Natural killer cell treated with Interleukin-12 subunit alpha and Interleukin-12 subunit beta and Interleukin-15 and Interleukin-18, amount 100 ng/mL, for 72 hours (primary cell): ENCODE measurements at regions not wholly inside any gene's neighbourhood (a gene's known extent, or its start where the extent isn't known, plus 50 kb on each side); places are given as distances from the start of the nearest gene placed in this dataset.

ENCODE experiments used
- ATAC-seq, 2 donors: fragments of 150-1000 bp; cut with Tn5 transposase in 1 of 2; sonication (Bioruptor Pico), chemical (Tn5 transposase) in 1 of 2; 2 replicates each; pipeline ENCODE4 v1.10.0; 2021
- DNase-seq: peaks from one replicate; pipeline ENCODE4 v3.0.0; 2022; ENCODE audit warnings: low spot score
- H3K27ac Mint-ChIP-seq, 2 donors: 1 replicate in 1 of 2; 2 replicates in 1 of 2; pipeline ENCODE4 v1.8.0; 2022; ENCODE audit warnings: mixed read lengths in 2 of 2, mild to moderate bottlenecking in 1 of 2, moderate library complexity in 1 of 2
- H3K27me3 Mint-ChIP-seq, 2 donors: 1 replicate in 1 of 2; 2 replicates in 1 of 2; pipeline ENCODE4 v1.8.0; 2022; ENCODE audit warnings: mixed read lengths in 2 of 2
- H3K36me3 Mint-ChIP-seq: one replicate; pipeline ENCODE4 v1.8.0; 2022; ENCODE audit warnings: mixed read lengths
- H3K4me1 Mint-ChIP-seq, 2 donors: 1 replicate in 1 of 2; 2 replicates in 1 of 2; pipeline ENCODE4 v1.8.0; 2022; ENCODE audit warnings: low read depth in 2 of 2, mixed read lengths in 2 of 2, mild to moderate bottlenecking in 1 of 2
- H3K4me3 Mint-ChIP-seq: one replicate; pipeline ENCODE4 v1.8.0; 2022; ENCODE audit warnings: mixed read lengths
- H3K9me3 Mint-ChIP-seq: 2 replicates; pipeline ENCODE4 v1.8.0; 2022; ENCODE audit warnings: mixed read lengths

- peaks cover 0 to 8% of the 10 kb centered on the region in 2 donors for H3K27me3 Mint-ChIP-seq
- H3K4me1 Mint-ChIP-seq, result peaks cover 0 to 3% of the 10 kb centered on the region in 2 donors
- H3K27ac Mint-ChIP-seq, result no peak overlapping the region
- no peaks in the 10 kb centered on the region for H3K36me3 Mint-ChIP-seq
- DNase-seq, result no peak
- no peak overlapping the region for H3K4me3 Mint-ChIP-seq
- peaks cover 14% of the 10 kb centered on the region for H3K9me3 Mint-ChIP-seq
- no peak for ATAC-seq
These were observed 276.0 kb upstream of the SALL1 start for GRCh38 chr16:51427085-51427484.

DNA sequence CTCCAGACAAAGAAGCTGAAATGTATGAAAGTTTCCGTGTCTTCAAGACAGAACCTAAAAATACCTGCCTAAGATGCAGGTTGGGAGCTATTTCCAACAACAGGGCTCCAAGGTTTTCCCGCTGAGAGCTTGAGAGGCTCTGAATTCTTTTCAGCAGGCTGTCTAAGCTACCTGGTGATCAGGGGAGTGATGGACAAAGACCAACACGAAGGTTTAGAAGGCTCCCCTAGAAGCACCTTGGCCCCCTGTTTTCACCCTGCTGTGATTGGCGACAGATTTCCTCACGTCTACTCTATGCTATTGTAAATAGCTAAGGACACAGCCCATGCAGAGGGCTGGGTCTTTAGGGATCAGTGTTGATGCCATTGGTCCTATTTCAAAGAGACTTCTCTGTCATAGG, 275.2 kb upstream of the SALL1 start:
- H3K36me3 Mint-ChIP-seq, result no peaks in the 10 kb centered on the region
- H3K4me3 Mint-ChIP-seq, result no peak overlapping the region
- H3K4me1 Mint-ChIP-seq, result no peaks in the 10 kb centered on the region
- no peaks in the 10 kb centered on the region for H3K27me3 Mint-ChIP-seq
- peaks cover 11% of the 10 kb centered on the region for H3K9me3 Mint-ChIP-seq
- H3K27ac Mint-ChIP-seq, result no peak overlapping the region
- no peak for DNase-seq
- no peak for ATAC-seq

DNA sequence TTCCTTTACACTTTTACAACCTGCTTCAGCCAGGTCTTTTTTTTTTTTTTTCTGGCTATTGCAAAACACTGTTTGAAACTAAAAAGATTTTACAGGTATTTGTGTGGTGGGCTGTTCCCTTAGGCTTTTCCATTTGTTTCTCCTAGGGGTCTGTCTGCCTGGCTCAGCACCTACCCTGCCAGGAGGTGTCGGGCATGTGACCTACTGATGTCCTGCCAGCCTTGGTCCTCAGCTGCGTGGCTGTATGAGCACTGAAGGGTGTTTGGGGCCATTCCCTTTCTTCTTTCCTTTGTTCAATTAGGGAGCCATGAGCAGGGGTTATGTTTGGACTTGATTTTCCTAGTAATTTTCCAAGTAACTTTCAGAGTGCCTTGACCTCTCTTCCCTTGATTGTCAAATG, 269.2 kb upstream of the SALL1 start:
- no peak overlapping the region for H3K4me3 Mint-ChIP-seq
- H3K9me3 Mint-ChIP-seq, result peaks cover 5% of the 10 kb centered on the region
- DNase-seq, result no peak
- no peaks in the 10 kb centered on the region for H3K27me3 Mint-ChIP-seq
- H3K4me1 Mint-ChIP-seq, result no peaks in the 10 kb centered on the region
- H3K27ac Mint-ChIP-seq, result no peak overlapping the region
- no peaks in the 10 kb centered on the region for H3K36me3 Mint-ChIP-seq
- no peak for ATAC-seq

- ATAC-seq (no peak), DNase-seq (no peak)
- Mint-ChIP-seq H3K4me3 (no peak overlapping the region), H3K27me3 (no peaks in the 10 kb centered on the region), H3K9me3 (peaks cover 5% of the 10 kb centered on the region), H3K4me1 (no peaks in the 10 kb centered on the region), H3K27ac (no peak overlapping the region), H3K36me3 (no peaks in the 10 kb centered on the region)
These were observed 268.7 kb upstream of the SALL1 start for GRCh38 chr16:51419768-51420167.

- peaks cover 5% of the 10 kb centered on the region for H3K9me3 Mint-ChIP-seq
- DNase-seq, result no peak
- no peaks in the 10 kb centered on the region for H3K36me3 Mint-ChIP-seq
- no peak for ATAC-seq
- no peaks in the 10 kb centered on the region for H3K4me1 Mint-ChIP-seq
- no peak overlapping the region for H3K4me3 Mint-ChIP-seq
- no peak overlapping the region for H3K27ac Mint-ChIP-seq
- H3K27me3 Mint-ChIP-seq, result no peaks in the 10 kb centered on the region
These were observed 267.2 kb upstream of the SALL1 start for GRCh38 chr16:51418258-51418657.

GRCh38 chr16:51416926-51417325, 265.9 kb upstream of the SALL1 start:
- Mint-ChIP-seq H3K4me1 (no peaks in the 10 kb centered on the region), H3K9me3 (peaks cover 5% of the 10 kb centered on the region), H3K27ac (no peak overlapping the region), H3K36me3 (no peaks in the 10 kb centered on the region), H3K4me3 (no peak overlapping the region), H3K27me3 (no peaks in the 10 kb centered on the region)
- ATAC-seq (no peak), DNase-seq (no peak)

DNA sequence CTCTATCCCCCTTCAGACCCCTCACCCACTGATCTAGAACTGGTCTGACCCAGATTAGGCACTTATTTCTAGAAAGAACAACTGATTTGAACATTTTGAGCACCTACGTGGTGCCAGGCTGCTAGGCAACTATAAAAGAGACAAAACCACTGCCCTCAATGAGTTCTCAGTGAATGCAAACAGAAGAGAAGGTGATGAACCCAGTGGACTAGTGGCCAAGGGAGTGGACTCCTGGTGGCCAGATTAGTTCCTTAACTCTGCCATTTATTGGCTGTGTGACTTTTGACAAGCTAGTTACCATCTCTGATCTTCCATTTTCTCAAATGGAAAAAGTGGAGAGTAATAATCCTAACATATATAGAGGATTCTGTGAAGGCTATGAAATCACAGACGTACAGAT, 259.1 kb upstream of the SALL1 start:
- Mint-ChIP-seq H3K27me3 (no peaks in the 10 kb centered on the region), H3K27ac (no peak overlapping the region), H3K4me3 (no peak overlapping the region), H3K9me3 (no peaks in the 10 kb centered on the region), H3K36me3 (no peaks in the 10 kb centered on the region), H3K4me1 (no peaks in the 10 kb centered on the region)
- DNase-seq, result no peak
- no peak for ATAC-seq

GRCh38 chr16:51409001-51409675, 258.1 kb upstream of the SALL1 start:
- H3K4me1 Mint-ChIP-seq, result no peaks in the 10 kb centered on the region
- ATAC-seq (no peak), DNase-seq (no peak)
- no peak overlapping the region for H3K27ac Mint-ChIP-seq
- no peaks in the 10 kb centered on the region for H3K9me3 Mint-ChIP-seq
- no peak overlapping the region for H3K4me3 Mint-ChIP-seq
- H3K36me3 Mint-ChIP-seq, result no peaks in the 10 kb centered on the region
- H3K27me3 Mint-ChIP-seq, result no peaks in the 10 kb centered on the region

DNA sequence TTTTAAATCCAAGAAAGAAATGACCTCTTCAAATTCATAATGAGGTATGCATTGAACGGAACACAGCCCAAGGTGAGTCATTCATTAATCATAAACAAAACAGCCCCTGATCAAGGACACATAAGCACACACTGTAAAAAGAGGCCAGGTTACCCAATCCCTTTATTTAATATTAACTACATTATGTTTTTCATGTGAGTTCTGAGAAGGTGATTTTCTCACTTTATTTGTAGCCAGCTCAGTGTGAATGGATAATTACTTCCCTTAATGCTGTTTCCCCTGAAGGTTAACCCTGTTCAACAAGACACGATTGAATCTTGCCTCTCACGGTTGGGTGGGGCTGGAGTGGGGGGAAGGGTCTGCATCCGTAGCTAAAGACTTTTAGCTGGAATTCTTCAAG, 257.3 kb upstream of the SALL1 start:
- no peak for DNase-seq
- Mint-ChIP-seq H3K27ac (no peak overlapping the region), H3K27me3 (no peaks in the 10 kb centered on the region), H3K4me1 (no peaks in the 10 kb centered on the region), H3K4me3 (no peak overlapping the region), H3K36me3 (no peaks in the 10 kb centered on the region), H3K9me3 (peaks cover 3% of the 10 kb centered on the region)
- no peak for ATAC-seq

DNA sequence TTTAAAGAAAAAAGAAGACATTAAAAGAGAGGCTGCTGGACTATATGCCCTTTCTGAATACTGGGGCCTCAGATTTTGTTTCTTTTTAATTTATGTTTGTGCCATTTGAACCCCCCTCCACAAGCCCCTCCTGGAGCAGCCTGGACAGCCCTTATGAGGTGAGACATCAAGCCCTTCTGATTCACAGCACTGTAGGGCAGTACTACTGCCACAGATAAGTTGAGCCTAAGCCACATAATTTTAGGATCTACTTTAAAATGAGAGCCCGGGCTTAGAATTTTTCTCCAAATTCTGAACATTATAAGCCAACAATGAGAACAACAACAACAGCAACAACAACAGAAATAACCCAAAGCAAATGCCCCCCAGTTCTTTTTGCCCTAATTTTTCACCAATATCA, 256.9 kb upstream of the SALL1 start:
- Mint-ChIP-seq H3K4me1 (no peaks in the 10 kb centered on the region), H3K36me3 (no peaks in the 10 kb centered on the region), H3K9me3 (peaks cover 3% of the 10 kb centered on the region), H3K27ac (no peak overlapping the region), H3K27me3 (no peaks in the 10 kb centered on the region), H3K4me3 (no peak overlapping the region)
- DNase-seq, result no peak
- no peak for ATAC-seq

GRCh38 chr16:51407199-51407598, 256.1 kb upstream of the SALL1 start:
- H3K36me3 Mint-ChIP-seq, result no peaks in the 10 kb centered on the region
- no peak overlapping the region for H3K27ac Mint-ChIP-seq
- H3K4me1 Mint-ChIP-seq, result no peaks in the 10 kb centered on the region
- ATAC-seq (no peak), DNase-seq (no peak)
- no peaks in the 10 kb centered on the region for H3K27me3 Mint-ChIP-seq
- H3K9me3 Mint-ChIP-seq, result peaks cover 3% of the 10 kb centered on the region
- no peak overlapping the region for H3K4me3 Mint-ChIP-seq

GRCh38 chr16:51405361-51405760, 254.3 kb upstream of the SALL1 start:
- Mint-ChIP-seq H3K36me3 (no peaks in the 10 kb centered on the region), H3K4me1 (no peaks in the 10 kb centered on the region), H3K27ac (no peak overlapping the region), H3K4me3 (no peak overlapping the region), H3K27me3 (no peaks in the 10 kb centered on the region), H3K9me3 (peaks cover 6% of the 10 kb centered on the region)
- ATAC-seq, result no peak
- no peak for DNase-seq

GRCh38 chr16:51404386-51404785, 253.3 kb upstream of the SALL1 start:
- Mint-ChIP-seq H3K4me3 (no peak overlapping the region), H3K27me3 (no peaks in the 10 kb centered on the region), H3K36me3 (no peaks in the 10 kb centered on the region), H3K9me3 (peaks cover 6% of the 10 kb centered on the region), H3K4me1 (no peaks in the 10 kb centered on the region), H3K27ac (no peak overlapping the region)
- ATAC-seq, result no peak
- DNase-seq, result no peak

DNA sequence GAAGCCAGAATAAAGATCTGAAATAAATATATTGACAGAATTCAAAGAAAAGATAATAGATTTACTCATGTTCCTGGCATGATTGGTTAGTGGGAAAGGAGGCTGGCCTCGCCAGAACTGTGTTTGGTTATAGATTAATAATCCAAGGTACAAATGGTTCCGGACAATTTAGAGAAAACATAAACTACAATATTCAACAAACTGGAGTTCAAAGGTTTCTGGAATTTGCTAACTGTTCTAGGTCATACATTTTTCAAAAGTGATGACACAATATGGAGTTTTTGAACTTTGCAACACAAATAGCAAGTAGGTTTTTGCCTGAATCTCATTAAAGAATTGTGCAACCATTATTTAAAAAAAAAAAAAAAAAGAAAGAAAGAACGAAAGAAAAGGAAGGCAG, 251.7 kb upstream of the SALL1 start:
- DNase-seq (no peak), ATAC-seq (no peak)
- no peaks in the 10 kb centered on the region for H3K4me1 Mint-ChIP-seq
- H3K27me3 Mint-ChIP-seq, result no peaks in the 10 kb centered on the region
- H3K27ac Mint-ChIP-seq, result no peak overlapping the region
- peaks cover 6% of the 10 kb centered on the region for H3K9me3 Mint-ChIP-seq
- no peaks in the 10 kb centered on the region for H3K36me3 Mint-ChIP-seq
- no peak overlapping the region for H3K4me3 Mint-ChIP-seq

DNA sequence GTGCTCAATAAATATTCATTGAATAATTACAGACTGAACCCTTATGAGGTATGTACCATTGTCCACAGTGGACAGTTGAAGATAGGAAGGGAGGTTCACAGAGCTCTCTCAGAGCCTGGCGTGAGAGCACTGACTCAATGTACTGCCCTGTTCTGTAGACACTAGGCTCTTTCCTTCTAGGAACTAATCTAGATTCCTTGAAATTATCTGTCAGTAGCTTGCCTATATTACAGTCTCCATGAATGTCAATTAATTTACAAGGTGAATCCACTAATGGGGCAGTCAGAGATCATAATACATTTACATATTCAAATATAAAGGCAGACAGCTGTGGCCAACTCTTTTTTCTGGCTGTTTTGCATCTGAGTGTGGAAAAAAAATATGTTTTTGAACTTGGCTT, 251.2 kb upstream of the SALL1 start:
- Mint-ChIP-seq H3K4me3 (no peak overlapping the region), H3K27me3 (no peaks in the 10 kb centered on the region), H3K27ac (no peak overlapping the region)

More for the DNA sequence above, 251.2 kb upstream of the SALL1 start:
- no peaks in the 10 kb centered on the region for H3K4me1 Mint-ChIP-seq
- peaks cover 6% of the 10 kb centered on the region for H3K9me3 Mint-ChIP-seq
- ATAC-seq (no peak), DNase-seq (no peak)
- no peaks in the 10 kb centered on the region for H3K36me3 Mint-ChIP-seq
